HUES6 (cell line): ENCODE measurements at regions not wholly inside any gene's neighbourhood (a gene's known extent, or its start where the extent isn't known, plus 50 kb on each side); places are given as distances from the start of the nearest gene placed in this dataset.

ENCODE experiments used
- H3K27ac ChIP-seq: 2 replicates; pipeline ENCODE4 v1.7.0; 2013; ENCODE audit warnings: low read depth, mild to moderate bottlenecking, low read length, inconsistent platforms
- H3K27me3 ChIP-seq: 2 replicates; pipeline ENCODE4 v1.6.1; 2013; ENCODE audit warnings: low read length; ENCODE audit not compliant: control insufficient read depth, insufficient read depth
- H3K36me3 ChIP-seq: 2 replicates; pipeline ENCODE4 v1.6.1; 2013; ENCODE audit warnings: low read length; ENCODE audit not compliant: control insufficient read depth, insufficient read depth
- H3K4me1 ChIP-seq: 2 replicates; pipeline ENCODE4 v1.6.1; 2013; ENCODE audit warnings: low read length; ENCODE audit not compliant: control insufficient read depth, insufficient read depth
- H3K4me3 ChIP-seq: 2 replicates; pipeline ENCODE4 v1.5.1; 2013; ENCODE audit warnings: low read depth, low read length
- H3K9ac ChIP-seq: one replicate; pipeline ENCODE4 v1.6.1; 2013; ENCODE audit warnings: mild to moderate bottlenecking, low read length
- H3K9me3 ChIP-seq: 2 replicates; pipeline ENCODE4 v1.6.1; 2013; ENCODE audit warnings: low read depth, low read length; ENCODE audit not compliant: control insufficient read depth, insufficient read depth

GRCh38 chr6:117136702-117137101 lies 128.7 kb upstream of the VGLL2 start:
- no peaks in the 10 kb centered on the region for H3K27me3 ChIP-seq
- H3K9me3 ChIP-seq, result no peaks in the 10 kb centered on the region
- H3K27ac ChIP-seq, result no peak overlapping the region
- H3K9ac ChIP-seq, result no peak overlapping the region
- no peaks in the 10 kb centered on the region for H3K36me3 ChIP-seq
- no peaks in the 10 kb centered on the region for H3K4me1 ChIP-seq
- no peak overlapping the region for H3K4me3 ChIP-seq

GRCh38 chr6:117137711-117138110 lies 127.6 kb upstream of the VGLL2 start:
- Histone ChIP-seq H3K9me3 (no peaks in the 10 kb centered on the region), H3K27ac (no peak overlapping the region), H3K4me3 (no peak overlapping the region), H3K9ac (no peak overlapping the region), H3K27me3 (no peaks in the 10 kb centered on the region), H3K36me3 (no peaks in the 10 kb centered on the region), H3K4me1 (peaks cover 4% of the 10 kb centered on the region; the same call in 1 of the 2 replicates)

- H3K4me3 ChIP-seq, result no peak overlapping the region
- H3K4me1 ChIP-seq, result peaks cover 4% of the 10 kb centered on the region; the same call in 1 of the 2 replicates
- H3K36me3 ChIP-seq, result no peaks in the 10 kb centered on the region
- no peak overlapping the region for H3K9ac ChIP-seq
- H3K9me3 ChIP-seq, result no peaks in the 10 kb centered on the region
- no peaks in the 10 kb centered on the region for H3K27me3 ChIP-seq
- H3K27ac ChIP-seq, result no peak overlapping the region
Observed at GRCh38 chr6:117138425-117138824, 126.9 kb upstream of the VGLL2 start.

GRCh38 chr6:117138920-117139319 lies 126.4 kb upstream of the VGLL2 start:
- Histone ChIP-seq H3K4me1 (peaks cover 4% of the 10 kb centered on the region; the same call in 1 of the 2 replicates), H3K4me3 (no peak overlapping the region), H3K9ac (no peak overlapping the region), H3K9me3 (no peaks in the 10 kb centered on the region), H3K27ac (no peak overlapping the region), H3K27me3 (no peaks in the 10 kb centered on the region), H3K36me3 (no peaks in the 10 kb centered on the region)

GRCh38 chr6:117142142-117142541 lies 123.2 kb upstream of the VGLL2 start:
- H3K27me3 ChIP-seq, result no peaks in the 10 kb centered on the region
- H3K4me1 ChIP-seq, result peaks cover 4% of the 10 kb centered on the region; the same call in 1 of the 2 replicates
- H3K36me3 ChIP-seq, result no peaks in the 10 kb centered on the region
- H3K4me3 ChIP-seq, result no peak overlapping the region
- peaks cover 16% of the 10 kb centered on the region for H3K9me3 ChIP-seq
- H3K9ac ChIP-seq, result no peak overlapping the region
- H3K27ac ChIP-seq, result no peak overlapping the region

- H3K27me3 ChIP-seq, result no peaks in the 10 kb centered on the region
- no peaks in the 10 kb centered on the region for H3K36me3 ChIP-seq
- no peak overlapping the region for H3K27ac ChIP-seq
- peaks cover 4% of the 10 kb centered on the region; the same call in 1 of the 2 replicates for H3K4me1 ChIP-seq
- H3K9me3 ChIP-seq, result peaks cover 16% of the 10 kb centered on the region
- H3K4me3 ChIP-seq, result no peak overlapping the region
- no peak overlapping the region for H3K9ac ChIP-seq
Observed at GRCh38 chr6:117142995-117143394, 122.4 kb upstream of the VGLL2 start.

- H3K27me3 ChIP-seq, result no peaks in the 10 kb centered on the region
- no peaks in the 10 kb centered on the region for H3K36me3 ChIP-seq
- H3K9me3 ChIP-seq, result peaks cover 16% of the 10 kb centered on the region
- H3K4me3 ChIP-seq, result no peak overlapping the region
- peaks cover 4% of the 10 kb centered on the region; the same call in 1 of the 2 replicates for H3K4me1 ChIP-seq
- no peak overlapping the region for H3K9ac ChIP-seq
- H3K27ac ChIP-seq, result no peak overlapping the region
Observed at GRCh38 chr6:117143647-117144046, 121.7 kb upstream of the VGLL2 start.

- H3K36me3 ChIP-seq, result no peaks in the 10 kb centered on the region
- peaks cover 16% of the 10 kb centered on the region for H3K9me3 ChIP-seq
- peaks cover 4% of the 10 kb centered on the region; the same call in 1 of the 2 replicates for H3K4me1 ChIP-seq
- H3K9ac ChIP-seq, result no peak overlapping the region
- H3K27ac ChIP-seq, result no peak overlapping the region
- no peak overlapping the region for H3K4me3 ChIP-seq
- H3K27me3 ChIP-seq, result no peaks in the 10 kb centered on the region
Observed at GRCh38 chr6:117145940-117146339, 119.4 kb upstream of the VGLL2 start.

- H3K9ac ChIP-seq, result no peak overlapping the region
- H3K9me3 ChIP-seq, result peaks cover 21% of the 10 kb centered on the region
- no peak overlapping the region for H3K27ac ChIP-seq
- no peak overlapping the region for H3K4me3 ChIP-seq
- no peaks in the 10 kb centered on the region for H3K36me3 ChIP-seq
- H3K27me3 ChIP-seq, result no peaks in the 10 kb centered on the region
- H3K4me1 ChIP-seq, result no peaks in the 10 kb centered on the region
Observed at GRCh38 chr6:117149324-117149723, 116.0 kb upstream of the VGLL2 start.

- no peak overlapping the region for H3K4me3 ChIP-seq
- H3K27ac ChIP-seq, result no peak overlapping the region
- H3K9me3 ChIP-seq, result 0 out of 2 replicates have a peak, but pooled peaks cover 4% of the 10 kb centered on the region
- no peak overlapping the region for H3K9ac ChIP-seq
- no peaks in the 10 kb centered on the region for H3K36me3 ChIP-seq
- H3K4me1 ChIP-seq, result no peaks in the 10 kb centered on the region
- no peaks in the 10 kb centered on the region for H3K27me3 ChIP-seq
Observed at GRCh38 chr6:117156741-117157140, 108.6 kb upstream of the VGLL2 start.

- Histone ChIP-seq H3K9ac (no peak overlapping the region), H3K27me3 (no peaks in the 10 kb centered on the region), H3K9me3 (no peaks in the 10 kb centered on the region)
Observed at GRCh38 chr6:117157448-117157847, 107.9 kb upstream of the VGLL2 start.

More at GRCh38 chr6:117157448-117157847, 107.9 kb upstream of the VGLL2 start:
- Histone ChIP-seq H3K27ac (no peak overlapping the region), H3K36me3 (no peaks in the 10 kb centered on the region), H3K4me3 (no peak overlapping the region), H3K4me1 (no peaks in the 10 kb centered on the region)
